DOHH2 (cell line): ENCODE measurements at regions not wholly inside any gene's neighbourhood (a gene's known extent, or its start where the extent isn't known, plus 50 kb on each side); places are given as distances from the start of the nearest gene placed in this dataset.

Experiments
- EZH2phosphoT487 ChIP-seq: fragments of 200-600 bp; sonication (generic); IDR thresholded peaks from 2 replicates; pipeline ENCODE4 v1.6.1; 2017; ENCODE audit warnings: borderline replicate concordance, mild to moderate bottlenecking, antibody characterized with exemption, low read length, moderate library complexity, mixed read lengths
- TF ChIP-seq, protein P1 (sequence below): fragments of 200-600 bp; sonication (generic); IDR thresholded peaks from one replicate; pipeline ENCODE4 v1.5.1; 2014; ENCODE audit warnings: antibody characterized with exemption, mild to moderate bottlenecking, low read depth, low read length; ENCODE audit not compliant: poor library complexity, severe bottlenecking

DNA sequence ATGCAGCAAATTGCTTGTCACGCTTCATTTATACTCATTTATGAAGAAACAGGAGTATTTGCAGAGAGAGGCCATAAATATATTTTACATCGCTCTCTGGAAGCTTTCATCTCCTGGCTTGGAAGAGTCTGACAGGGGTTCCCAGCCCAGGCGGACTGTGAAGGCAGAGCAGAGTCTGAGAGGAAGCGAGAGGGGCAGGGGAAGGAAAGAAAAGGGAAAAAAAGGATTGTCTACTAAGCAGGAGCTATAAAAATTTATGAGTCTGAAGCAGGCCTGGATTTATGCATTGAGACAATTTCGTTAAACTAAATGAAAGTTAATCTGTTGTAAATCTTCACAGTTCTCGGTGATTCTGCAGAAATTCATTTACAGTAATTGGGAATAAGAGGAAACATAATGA is 143.9 kb upstream of the GYPC start:
- TF ChIP-seq, protein P1, sequence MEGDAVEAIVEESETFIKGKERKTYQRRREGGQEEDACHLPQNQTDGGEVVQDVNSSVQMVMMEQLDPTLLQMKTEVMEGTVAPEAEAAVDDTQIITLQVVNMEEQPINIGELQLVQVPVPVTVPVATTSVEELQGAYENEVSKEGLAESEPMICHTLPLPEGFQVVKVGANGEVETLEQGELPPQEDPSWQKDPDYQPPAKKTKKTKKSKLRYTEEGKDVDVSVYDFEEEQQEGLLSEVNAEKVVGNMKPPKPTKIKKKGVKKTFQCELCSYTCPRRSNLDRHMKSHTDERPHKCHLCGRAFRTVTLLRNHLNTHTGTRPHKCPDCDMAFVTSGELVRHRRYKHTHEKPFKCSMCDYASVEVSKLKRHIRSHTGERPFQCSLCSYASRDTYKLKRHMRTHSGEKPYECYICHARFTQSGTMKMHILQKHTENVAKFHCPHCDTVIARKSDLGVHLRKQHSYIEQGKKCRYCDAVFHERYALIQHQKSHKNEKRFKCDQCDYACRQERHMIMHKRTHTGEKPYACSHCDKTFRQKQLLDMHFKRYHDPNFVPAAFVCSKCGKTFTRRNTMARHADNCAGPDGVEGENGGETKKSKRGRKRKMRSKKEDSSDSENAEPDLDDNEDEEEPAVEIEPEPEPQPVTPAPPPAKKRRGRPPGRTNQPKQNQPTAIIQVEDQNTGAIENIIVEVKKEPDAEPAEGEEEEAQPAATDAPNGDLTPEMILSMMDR: no peak
- no peak for TF ChIP-seq EZH2phosphoT487
